COLO829 (cell line): ENCODE measurements at regions not wholly inside any gene's neighbourhood (a gene's known extent, or its start where the extent isn't known, plus 50 kb on each side); places are given as distances from the start of the nearest gene placed in this dataset.
A peak's percentile ranks its signal among the peaks of the same experiment; 100 is the strongest.

Source experiments
- DNase-seq: peaks from one replicate; pipeline ENCODE4 v3.0.0; 2012; ENCODE audit warnings: low spot score

DNA sequence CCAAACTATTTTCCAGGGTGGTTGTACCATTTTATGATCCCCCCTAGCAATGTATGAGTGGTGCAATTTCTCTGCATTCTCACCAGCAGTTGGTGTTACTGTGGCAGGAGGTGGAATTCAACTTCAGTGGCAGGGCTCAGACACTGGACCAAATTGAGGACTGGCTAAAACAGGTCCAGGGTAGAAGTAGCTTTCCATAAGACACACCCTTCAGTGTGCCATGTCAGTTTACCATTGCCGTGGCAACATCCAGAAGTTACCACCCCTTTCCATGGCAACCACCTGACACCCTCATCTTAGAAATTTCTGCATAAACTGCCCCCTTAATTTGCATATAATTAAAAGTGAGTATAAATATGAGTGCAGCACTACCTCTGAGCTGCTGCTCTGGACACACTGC is 180.7 kb upstream of the GGTLC1 start:
- DNase-seq = no peak

DNA sequence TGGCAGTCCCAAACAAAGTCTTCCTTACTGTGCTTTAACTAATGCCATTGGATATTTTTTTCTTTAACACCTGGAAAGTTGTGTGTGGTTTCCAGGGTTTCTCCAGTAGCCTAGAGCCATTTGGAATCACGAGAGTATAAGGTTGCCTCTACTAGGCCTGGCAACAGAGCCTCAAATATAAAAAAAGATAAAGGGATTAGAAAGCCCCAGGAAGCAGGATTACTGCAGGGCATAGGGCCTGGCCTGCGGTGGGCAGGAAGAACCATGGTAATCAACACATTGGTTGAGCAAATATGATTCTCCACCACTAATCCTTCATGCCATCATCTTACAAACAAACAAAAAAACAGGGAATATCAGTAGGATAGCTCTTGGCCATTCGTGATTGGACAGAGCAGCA is 177.8 kb upstream of the GGTLC1 start:
- no peak for DNase-seq

DNA sequence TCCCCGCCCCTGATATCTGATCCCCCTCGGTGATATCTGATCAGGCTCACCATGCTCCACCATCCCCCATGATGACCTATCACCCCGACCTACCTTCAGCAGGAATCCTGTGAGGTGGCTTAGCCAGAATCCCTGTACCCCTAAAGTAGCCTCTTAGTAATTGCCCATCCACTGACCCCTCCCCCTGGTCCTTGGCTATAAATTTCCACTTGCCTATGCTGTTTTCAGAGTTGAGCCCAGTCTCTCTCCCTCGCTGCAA is 177.5 kb upstream of the GGTLC1 start:
- no peak for DNase-seq

DNA sequence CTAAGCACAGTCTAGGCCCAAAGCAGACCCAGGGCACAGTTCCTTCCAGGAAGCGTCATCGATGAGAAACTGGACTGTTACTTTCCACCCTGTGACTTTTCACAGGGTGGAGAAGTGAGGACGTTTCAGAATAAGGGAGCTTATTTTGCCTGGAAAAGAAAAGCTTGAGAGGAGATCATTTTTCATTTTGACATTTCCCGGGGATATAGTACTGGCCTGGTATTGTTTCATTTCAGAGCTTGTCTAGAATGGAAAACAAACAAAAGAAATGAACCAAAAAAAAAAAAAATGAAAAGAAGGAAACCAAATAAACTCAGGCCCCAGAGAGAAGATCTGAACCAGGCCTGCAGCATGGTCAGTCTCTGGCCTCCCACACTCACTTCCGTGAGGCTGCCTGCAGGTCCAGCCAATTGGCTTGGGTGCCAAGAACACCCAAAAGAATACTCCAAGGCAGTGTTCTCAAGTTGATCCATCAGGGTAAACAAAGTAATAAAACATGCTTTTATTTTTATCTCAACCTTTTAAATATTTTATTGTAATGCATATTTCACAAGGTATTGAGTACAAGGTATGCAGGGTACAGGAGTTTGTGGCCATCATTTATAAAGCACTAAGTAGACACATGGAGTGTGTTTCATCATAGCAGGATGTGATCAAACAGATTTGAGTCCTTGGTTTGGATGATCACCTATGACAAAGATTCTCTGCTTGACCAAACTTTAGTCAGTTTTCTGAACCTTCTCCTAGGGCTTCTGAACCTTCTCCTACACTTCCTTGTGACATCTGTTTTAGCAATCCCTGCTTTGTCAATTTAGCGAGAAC is 176.9 kb upstream of the GGTLC1 start:
- no peak for DNase-seq

DNA sequence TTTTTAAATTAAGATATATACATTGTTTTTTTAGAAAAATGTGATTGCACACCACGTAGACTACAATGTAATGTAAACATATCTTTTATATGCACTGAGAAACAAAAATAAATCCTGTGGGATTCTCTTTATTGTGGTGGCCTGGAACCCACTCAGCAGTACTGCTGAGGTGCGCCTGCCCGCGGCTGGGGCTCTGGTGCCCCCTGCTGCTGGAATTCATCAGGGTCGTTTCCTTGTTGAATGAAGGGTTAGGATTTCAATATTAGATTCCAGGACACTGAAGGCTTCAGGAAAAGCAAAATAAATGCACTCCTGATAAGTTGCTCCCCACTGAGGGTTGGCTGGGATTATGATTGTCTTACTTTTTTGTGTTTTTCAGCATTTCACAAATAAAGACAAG is 175.8 kb upstream of the GGTLC1 start:
- DNase-seq = peak; percentile 19

DNA sequence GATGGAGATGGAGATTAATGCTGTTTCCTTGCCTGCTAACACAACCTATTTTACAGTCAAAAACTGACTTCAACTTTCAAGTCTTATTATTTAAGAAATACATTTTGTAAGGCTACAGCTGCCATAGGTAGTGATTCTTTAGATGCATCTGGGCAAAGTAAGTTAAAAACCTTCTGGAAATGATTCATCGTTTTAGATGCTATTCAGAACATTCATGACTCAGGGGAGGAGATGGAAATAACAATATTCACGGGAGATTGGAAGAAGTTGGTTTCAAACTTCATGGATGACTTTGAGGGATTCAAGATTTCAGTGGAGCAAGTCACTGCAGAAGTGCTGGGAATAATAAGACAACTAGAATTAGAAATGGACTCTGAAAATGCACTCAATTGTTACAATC is 174.9 kb upstream of the GGTLC1 start:
- no peak for DNase-seq

DNA sequence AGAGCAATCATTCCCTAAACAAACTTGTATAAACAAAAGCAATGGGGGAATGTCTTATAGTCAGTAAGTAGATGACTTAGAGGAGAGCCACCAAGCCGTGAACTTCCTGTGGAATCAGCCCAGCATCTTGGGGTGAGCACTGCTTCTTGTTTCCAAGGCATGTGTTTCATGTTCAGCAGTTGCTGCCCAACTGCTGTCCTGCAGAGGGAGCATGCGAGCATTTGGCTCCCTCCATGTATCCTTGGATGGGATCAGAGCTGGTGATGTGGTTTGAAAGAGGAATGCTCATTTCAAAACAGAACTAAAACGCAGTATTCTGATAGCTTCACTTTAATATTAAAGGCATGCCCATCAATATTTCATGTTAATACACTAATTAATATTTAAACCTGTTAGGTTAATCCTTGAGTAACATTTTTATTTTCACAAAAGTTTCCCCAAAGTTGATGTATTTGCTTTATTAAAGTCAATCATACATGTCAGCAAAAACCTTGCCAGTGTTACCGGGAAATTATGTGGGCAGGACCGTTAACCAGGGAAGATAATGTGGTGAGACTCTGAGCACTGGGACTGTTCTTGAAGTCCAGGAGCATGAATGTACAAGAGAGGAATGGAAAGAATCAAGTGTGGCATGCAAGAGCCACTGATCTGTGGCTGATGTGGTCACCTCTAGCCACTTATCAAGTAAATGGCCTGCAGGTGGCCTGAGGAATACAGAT is 172.1 kb upstream of the GGTLC1 start:
- peak; percentile 53 for DNase-seq

DNA sequence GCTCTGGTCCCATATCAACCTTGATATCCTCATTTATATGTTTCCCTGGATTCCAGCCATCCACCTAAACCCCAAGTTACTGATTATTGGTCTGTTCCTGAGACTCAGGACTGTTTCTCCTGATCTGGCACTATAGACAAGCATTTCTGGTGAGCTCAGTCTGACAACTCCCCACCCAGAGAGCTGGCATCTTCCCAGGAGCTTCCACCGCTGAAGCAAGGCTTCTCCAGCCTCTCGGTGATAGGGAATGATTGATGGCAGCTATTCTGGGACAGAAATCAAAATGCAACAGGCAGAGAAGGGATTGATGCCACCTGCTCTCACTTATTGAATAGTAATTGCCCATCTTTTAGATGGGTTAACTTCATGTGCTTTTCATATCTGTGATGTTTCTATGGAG is 169.7 kb upstream of the GGTLC1 start:
- no peak for DNase-seq

DNA sequence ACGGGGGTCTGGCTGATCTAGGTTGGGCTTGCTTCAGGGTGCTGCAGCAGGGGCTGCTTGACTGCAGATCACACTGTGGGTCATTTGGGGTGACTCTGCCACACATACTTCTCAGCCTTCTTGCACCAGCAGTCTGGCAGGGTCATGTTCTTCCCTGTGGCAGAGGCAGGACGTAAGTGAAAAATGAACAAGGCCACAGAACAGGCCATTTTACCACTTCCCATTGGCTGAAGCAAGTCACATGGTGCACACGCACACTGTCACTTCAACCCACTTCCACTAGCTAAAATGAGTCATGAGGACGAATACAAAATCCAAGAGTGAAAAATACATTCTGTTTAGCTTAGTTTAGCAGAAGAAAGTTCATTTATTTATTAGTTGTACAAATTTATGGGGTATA is 168.6 kb upstream of the GGTLC1 start:
- DNase-seq = no peak

DNA sequence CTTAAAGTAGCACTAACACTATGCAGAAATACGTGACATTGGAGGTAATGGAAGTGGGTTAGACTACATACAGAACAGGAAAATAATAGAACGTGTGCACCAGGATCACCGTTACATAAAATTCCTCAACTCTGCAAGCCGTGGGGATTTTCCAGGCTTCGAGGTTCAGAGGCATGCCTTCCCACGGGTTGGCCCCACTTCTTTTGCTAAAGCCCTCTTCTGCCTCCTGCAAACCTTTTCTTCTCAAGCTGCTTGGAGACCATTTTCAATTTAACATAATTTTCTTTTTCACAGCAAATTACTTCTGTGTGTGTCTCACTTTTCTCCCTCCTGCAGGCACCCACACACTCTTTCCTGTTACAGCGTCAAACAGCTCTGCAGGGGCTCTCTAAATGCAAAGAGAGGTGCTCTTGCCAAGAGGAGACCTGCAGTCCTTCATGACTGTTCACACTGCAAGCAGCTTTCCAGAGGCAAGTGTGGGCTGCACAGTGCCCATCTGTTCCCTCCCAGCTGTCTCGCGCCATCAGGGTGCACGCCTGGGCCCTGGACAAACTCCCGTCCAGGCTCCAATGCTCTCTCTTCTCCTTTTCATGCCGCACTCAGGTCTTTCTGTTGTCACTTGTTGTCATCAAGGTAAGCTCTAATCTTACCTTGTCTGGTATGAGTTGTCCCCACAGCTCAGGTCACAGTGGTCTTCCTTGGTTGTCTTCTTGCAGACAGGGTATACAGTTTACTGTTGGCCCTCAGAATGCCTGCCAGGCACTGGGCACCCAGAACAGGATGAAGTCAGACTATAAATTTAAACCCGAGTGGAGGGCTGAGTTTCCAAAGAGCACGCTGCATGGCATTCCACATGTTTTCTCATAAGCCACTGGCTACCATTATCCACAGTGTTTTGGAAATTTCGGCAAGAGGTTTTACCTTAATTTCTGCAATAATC is 164.8 kb upstream of the GGTLC1 start:
- no peak for DNase-seq

DNA sequence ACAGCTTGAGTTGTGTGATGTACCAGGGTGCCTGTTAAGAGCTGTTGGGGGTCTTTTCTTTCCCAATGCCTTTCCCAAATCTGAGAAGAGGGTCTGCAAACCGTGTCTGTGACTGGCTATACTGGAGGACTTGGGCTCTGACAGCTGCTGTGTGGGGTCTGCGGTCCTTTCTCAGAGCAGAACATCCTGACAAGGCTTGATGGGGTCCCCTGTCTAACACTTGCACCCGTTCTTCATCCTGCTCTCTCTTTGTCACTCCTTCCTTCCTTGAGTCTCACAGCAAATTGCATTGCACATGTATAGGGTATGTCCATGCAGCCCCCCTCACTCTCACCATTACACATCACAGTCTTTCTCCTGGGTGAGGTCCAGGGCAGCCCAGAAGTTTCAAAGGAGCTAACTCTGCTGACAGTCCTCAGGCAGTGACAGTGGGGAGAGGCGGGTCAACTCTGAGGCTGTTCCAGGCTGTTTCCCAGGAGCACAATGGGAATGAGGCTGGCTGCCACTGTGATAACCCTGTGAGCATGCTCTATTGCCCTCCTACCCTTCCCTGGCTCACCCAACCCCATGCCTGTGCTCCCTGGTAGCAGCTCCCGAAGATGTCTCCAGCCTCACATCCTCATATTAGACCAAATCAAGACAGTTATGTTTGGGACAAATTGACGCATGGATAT is 163.2 kb upstream of the GGTLC1 start:
- no peak for DNase-seq

DNA sequence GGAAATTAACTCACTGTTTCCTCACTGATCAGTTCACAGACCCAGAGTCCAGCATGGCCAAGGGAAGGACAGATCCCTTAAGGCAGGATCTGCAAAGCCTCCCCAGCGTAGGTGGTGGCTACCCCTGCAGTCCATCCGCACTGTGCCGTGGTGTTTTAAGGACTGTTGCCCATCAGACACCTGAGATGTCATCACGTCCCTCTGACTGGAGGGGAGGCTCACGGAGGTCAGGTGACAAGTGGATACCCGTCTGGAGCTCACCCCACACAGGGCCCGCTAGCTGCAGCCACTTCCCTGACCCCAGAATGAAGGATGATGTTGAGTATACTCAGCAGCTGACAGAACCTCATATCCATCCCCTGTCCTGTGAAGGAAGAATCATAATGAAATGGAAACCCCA is 161.8 kb upstream of the GGTLC1 start:
- DNase-seq = no peak

DNA sequence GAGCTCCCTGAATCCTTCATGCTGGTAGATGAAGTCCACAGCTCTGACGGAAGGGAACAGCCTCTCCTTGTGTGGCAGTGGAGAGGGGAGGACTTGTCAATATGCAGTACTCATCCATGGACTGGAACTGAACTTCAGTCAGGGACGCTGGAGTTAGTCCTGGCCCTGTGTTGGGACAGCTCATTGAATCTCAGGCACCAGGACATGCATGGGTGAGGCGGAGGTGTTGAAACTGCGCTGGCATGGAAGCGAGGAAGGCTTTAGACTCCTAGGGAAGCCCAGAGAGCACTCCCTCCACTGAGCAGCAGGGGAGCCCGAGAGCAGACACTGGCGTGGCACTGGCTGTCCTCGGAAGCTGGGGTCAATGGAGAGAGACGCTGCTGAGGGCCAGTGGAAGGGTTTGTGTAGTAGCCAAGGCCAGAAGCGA is 161.3 kb upstream of the GGTLC1 start:
- peak; percentile 24 for DNase-seq

DNA sequence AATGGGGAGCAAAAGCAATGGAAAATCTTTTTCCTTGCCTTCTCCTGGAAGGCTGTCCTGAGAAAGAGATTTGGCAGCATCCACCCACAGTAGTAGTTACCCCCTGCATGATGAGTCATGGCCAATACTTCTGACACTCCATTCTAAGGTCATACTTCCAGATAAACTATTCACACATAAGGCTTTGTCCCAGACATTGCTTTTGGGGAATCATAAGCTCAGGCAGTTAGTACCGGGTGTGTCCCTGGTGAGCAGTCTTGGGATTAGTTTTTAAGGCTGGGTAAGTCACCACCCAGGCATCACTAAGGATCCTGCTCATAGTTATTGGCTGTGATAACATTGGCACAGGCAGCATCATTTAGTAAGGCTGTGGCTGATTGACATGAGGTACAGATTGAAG is 160.6 kb upstream of the GGTLC1 start:
- no peak for DNase-seq

DNA sequence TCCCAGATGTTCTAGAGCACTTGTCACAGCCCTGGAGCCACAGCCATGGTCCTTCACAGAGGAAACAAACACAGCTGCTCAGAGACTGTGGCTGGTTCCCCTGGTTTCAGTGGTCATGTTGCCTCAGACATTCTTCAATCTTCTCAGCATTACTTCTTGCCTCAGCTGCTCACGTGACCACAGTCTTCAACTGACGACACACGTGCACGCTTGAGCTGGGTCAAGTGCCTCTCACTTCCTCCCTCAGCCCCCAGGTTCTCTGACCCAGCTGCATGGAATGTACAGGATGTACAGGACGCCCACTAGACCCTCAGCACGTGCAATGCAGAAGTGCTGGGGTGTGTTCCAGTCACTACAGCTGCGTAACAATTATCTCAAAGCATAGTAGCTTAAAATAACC is 159.8 kb upstream of the GGTLC1 start:
- DNase-seq = no peak

DNA sequence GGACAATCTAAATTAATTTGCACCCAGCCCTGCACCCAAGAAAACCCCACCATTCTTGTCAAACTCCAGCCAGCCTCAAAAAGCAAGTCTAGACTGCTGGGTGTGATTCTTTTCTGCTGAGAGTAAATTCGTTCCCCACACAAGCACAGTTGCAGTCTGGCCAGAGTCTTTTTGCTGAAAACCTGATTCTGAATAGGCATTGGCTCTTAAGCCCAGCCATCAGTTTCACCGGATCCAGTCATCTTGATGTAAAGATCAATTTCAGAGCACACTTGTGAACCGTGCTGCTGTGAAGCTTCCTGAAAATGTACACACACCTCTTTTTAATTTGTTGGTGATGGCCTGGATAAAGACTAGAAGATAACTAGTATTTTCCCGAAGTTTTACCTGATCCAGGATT is 159.4 kb upstream of the GGTLC1 start:
- no peak for DNase-seq

DNA sequence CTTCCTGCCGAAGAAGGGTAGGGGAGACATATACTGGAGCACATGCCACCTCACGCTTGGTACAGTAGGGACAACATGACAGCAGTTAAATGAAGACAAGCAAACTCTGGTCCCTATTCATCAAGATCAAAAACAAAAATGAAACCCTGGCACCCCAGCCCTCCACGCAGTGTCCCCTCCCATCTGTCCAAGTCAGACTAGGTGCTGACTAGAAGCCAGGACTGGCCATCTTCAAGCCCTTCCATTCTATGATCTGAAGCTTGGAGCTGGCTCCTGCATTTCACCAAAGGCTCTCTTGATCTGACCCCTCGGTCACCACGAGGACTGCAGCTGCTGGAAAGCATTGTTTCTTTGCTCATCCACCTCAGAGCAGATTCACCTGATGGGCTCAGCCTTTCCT is 158.9 kb upstream of the GGTLC1 start:
- DNase-seq = no peak

DNA sequence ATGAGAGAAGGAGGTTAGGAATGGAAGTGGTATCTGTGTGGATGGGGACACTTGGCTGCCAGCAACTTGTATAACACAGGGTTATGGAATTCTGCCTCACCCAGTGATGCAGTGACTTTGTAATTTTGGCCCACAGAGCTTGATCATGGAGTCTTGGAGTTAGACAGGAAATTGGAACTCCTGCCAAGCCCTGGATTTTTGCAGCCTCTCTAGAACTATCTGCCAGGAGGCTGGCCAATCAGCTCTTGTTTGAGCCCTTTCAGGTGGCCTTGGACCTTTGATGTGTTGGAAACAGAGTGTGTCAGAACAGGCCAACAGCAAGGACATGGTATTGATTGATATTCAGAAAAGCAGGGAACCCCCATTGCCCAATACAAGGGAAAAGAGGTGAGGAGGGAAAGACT is 157.7 kb upstream of the GGTLC1 start:
- no peak for DNase-seq

DNA sequence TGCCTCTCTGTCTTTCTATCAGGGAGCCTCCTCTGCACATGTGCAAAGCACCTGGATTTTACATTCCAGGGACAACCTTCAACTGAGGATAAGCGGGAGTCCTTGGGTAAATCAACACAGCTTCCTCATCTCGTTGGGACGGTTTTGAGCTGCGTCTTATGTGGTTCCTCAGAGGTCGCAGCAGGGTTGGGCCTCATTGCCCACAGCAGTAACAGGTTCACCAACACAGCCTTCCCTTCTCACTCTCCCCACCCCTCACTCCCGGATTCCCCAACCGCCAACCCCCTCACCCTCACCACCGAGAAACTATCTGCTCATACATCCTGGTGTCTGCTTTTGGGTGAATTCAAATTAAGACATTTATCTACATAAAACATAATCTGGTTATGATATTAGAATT is 155.8 kb upstream of the GGTLC1 start:
- no peak for DNase-seq

DNA sequence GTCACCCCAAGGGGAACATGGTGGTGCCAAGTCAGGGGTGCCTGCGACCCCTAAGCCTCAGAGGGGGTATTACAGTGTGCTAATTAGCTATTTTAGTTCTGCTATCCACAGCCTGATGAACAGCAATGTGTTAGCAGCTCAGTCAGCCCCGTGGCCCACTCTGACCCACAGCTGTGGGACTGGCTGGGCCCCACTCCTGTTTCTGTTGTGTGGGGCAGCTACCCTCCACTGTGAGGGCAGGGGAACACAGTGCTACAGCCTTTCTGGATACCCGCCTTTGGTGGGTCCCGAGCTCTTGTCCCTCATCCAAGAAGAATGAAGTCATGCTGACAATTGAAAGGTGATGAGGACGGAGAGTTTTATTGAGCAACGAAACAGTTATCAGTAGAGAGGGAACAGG is 152.5 kb upstream of the GGTLC1 start:
- no peak for DNase-seq

DNA sequence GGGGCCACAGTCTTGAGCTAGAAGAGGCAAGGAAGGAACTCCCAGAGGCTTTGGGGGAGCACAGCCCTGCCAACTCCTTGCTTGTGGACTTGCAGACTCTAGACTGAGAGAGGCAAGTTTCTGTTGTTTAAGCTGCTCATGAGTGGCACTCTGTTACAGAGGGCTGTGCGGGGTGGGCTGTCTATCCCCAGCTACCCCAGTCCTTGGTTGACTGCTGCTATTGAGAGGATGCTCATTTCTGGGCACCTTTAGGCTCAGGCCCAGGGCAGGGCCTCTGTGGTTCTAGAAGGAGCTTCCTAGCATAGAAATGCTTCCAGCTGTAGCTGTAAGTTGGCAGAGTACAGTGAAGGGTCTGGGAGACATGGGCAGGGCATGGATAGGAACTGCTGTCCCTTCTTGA is 151.3 kb upstream of the GGTLC1 start:
- no peak for DNase-seq

DNA sequence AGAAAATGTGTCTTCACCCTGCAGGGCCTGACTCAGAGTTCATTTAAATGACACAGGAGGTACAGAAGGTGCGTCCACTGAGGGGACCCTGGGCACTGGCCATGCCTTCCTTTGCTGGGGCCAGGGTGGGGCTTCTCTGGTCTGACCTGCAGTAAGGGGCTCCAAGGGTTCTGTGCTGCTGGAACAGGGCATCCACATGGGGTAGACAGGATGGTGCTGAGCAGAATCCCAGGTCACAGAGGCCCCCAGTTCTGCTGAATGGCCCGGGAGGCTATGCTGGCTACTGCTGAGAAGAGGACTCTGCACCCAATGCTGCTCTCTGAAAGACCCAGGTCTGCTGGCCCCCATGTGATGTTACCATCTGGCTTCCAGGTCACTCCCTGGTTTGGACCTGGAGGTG is 150.4 kb upstream of the GGTLC1 start:
- no peak for DNase-seq
